Lung (tissue), 11 donors: ENCODE measurements at regions not wholly inside any gene's neighbourhood (a gene's known extent, or its start where the extent isn't known, plus 50 kb on each side); places are given as distances from the start of the nearest gene placed in this dataset.

Source experiments
- ATAC-seq: fragments of 200-7000 bp; cut with Tn5 transposase; one replicate; pipeline ENCODE4 v1.9.1; 2020; ENCODE audit warnings: moderate number of reproducible peaks; ENCODE audit not compliant: insufficient read depth, low FRiP score
- DNase-seq, 3 donors: peaks; one replicate each; pipeline ENCODE4 v3.0.0-alpha.2; 2013 to 2017
- H3K27ac ChIP-seq, 2 donors: one replicate each; pipeline ENCODE4 v1.5.1; 2013; ENCODE audit warnings: mild to moderate bottlenecking in 2 of 2, moderate library complexity in 2 of 2, control low read depth in 1 of 2, inconsistent platforms in 1 of 2, low read depth in 1 of 2, low read length in 1 of 2
- H3K27me3 ChIP-seq, 3 donors: one replicate each; pipeline ENCODE4 v1.5.1; 2013; ENCODE audit warnings: low read length in 2 of 3; ENCODE audit not compliant: control insufficient read depth in 3 of 3, insufficient read depth in 3 of 3
- H3K36me3 ChIP-seq, 4 donors: one replicate each; pipeline ENCODE4 v1.5.1; 2013; ENCODE audit warnings: low read length in 4 of 4, mild to moderate bottlenecking in 1 of 4, moderate library complexity in 1 of 4; ENCODE audit not compliant: control insufficient read depth in 4 of 4, insufficient read depth in 4 of 4
- H3K4me1 ChIP-seq, 5 donors: one replicate each; pipeline ENCODE4 v1.5.1; 2013; ENCODE audit warnings: low read length in 5 of 5, mild to moderate bottlenecking in 2 of 5, moderate library complexity in 1 of 5; ENCODE audit not compliant: control insufficient read depth in 5 of 5, insufficient read depth in 5 of 5
- H3K4me3 ChIP-seq: one replicate; pipeline ENCODE4 v1.5.1; 2013; ENCODE audit warnings: mild to moderate bottlenecking, control low read depth, moderate library complexity
- H3K9ac ChIP-seq, 2 donors: one replicate each; pipeline ENCODE4 v1.5.1; 2013; ENCODE audit warnings: low read length in 2 of 2, control low read depth in 1 of 2; ENCODE audit not compliant: insufficient read depth in 1 of 2
- H3K9me3 ChIP-seq, 4 donors: one replicate each; pipeline ENCODE4 v1.5.1; 2013; ENCODE audit warnings: low read length in 3 of 4, mild to moderate bottlenecking in 1 of 4, moderate library complexity in 1 of 4; ENCODE audit not compliant: control insufficient read depth in 4 of 4, insufficient read depth in 3 of 4
- CTCF ChIP-seq: IDR thresholded peaks from 2 replicates; pipeline ENCODE4 v1.5.1; 2012; ENCODE audit warnings: mild to moderate bottlenecking; ENCODE audit errors: control extremely low read depth, extremely low read depth
- WGBS, 2 donors: extraction: QIAGEN DNeasy Blood & Tissue Kit; methylation state at CpG; one replicate each; pipeline ENCODE4 v1.1.7; 2013; 5-methylcytosine and 5-hydroxymethylcytosine counted together
- donor health status: control.
- donor health status: control.
- donor health status: Bipolar disorder and iron deficiency.
- donor health status: healthy.
- donor health status: DM: yes; HTN: yes; CAD: no.

DNA sequence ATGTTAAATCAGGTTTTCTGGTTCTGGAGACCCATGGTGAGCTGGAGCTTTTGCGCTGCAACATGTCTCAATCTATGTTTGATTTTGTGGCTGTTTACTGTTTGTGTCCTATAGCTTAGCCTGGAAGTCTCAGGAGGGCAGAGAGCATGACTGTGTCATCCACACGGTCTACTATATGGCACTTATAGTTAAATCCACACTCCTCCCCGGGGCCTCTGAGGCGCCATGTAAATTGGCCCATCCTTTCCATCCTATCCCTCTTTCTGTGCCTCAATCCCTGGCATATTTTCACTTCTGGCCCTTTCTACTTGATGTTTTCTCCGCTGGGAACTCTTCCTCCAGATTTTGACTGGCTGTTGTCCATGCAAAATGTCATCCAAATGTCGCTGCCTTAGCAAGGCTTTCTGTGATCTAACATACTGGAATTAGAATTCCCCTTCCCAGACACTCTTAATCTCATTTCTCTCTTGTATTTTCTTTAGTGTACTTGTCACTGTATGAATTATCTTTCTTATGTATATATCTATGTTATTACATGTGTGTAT is 560.8 kb upstream of the RGMA start:
- no peak overlapping the region for H3K4me3 ChIP-seq
- no peaks in the 10 kb centered on the region for H3K27me3 ChIP-seq
- ATAC-seq (no peak), DNase-seq (peak in 1 of 3 donors; percentile 7)
- no peaks in the 10 kb centered on the region for H3K9me3 ChIP-seq
- H3K27ac ChIP-seq = no peak overlapping the region
- peaks cover 0 to 4% (median 0%) of the 10 kb centered on the region in 5 donors for H3K4me1 ChIP-seq
- H3K36me3 ChIP-seq = no peaks in the 10 kb centered on the region
- no peak for TF ChIP-seq CTCF
- no peak overlapping the region for H3K9ac ChIP-seq
- 76 to 86% methylated on average over 6 of the region's 6 CpGs for WGBS, 2 donors

DNA sequence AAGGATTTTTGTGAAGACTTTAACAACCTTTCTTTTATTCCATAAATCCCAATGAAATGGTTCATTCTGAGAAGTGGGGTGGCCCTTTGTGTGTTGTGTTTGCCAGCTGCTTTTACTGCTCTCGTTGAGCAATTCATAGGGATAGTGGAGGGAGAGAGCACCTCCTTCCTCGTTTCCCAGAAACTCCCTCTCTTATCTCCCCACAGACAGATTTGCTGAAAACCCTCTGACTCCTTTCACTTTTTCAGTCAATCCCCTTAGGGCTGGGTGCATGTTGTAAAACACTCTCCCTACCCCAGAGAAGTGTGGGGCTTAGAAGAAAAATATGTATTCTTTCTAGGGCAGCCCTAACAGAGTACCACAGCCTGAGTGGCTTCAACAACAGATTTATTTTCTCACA is 557.2 kb upstream of the RGMA start:
- H3K27ac ChIP-seq = no peak overlapping the region
- no peak for TF ChIP-seq CTCF
- no peaks in the 10 kb centered on the region for H3K27me3 ChIP-seq
- 46 to 59% methylated on average over 2 of the region's 2 CpGs for WGBS, 2 donors
- H3K9me3 ChIP-seq = no peaks in the 10 kb centered on the region
- ATAC-seq (no peak), DNase-seq (no peak)
- no peaks in the 10 kb centered on the region for H3K36me3 ChIP-seq
- peaks cover 0 to 4% (median 0%) of the 10 kb centered on the region in 5 donors for H3K4me1 ChIP-seq
- H3K4me3 ChIP-seq = no peak overlapping the region
- no peak overlapping the region for H3K9ac ChIP-seq

- ATAC-seq (no peak), DNase-seq (no peak)
- WGBS, 2 donors = 96 to 97% methylated on average over 6 of the region's 6 CpGs
- no peaks in the 10 kb centered on the region for H3K9me3 ChIP-seq
- H3K9ac ChIP-seq = no peak overlapping the region
- no peak overlapping the region for H3K27ac ChIP-seq
- no peak overlapping the region for H3K4me3 ChIP-seq
- TF ChIP-seq CTCF = no peak
- H3K36me3 ChIP-seq = no peaks in the 10 kb centered on the region
- H3K27me3 ChIP-seq = no peaks in the 10 kb centered on the region
- peaks cover 0 to 4% (median 0%) of the 10 kb centered on the region in 5 donors for H3K4me1 ChIP-seq
Observed at GRCh38 chr15:93645594-93645993, 556.6 kb upstream of the RGMA start.

GRCh38 chr15:93644595-93644994 is 555.6 kb upstream of the RGMA start:
- no peaks in the 10 kb centered on the region for H3K9me3 ChIP-seq
- no peak overlapping the region for H3K9ac ChIP-seq
- TF ChIP-seq CTCF = no peak
- no peak overlapping the region for H3K27ac ChIP-seq
- no peaks in the 10 kb centered on the region for H3K36me3 ChIP-seq
- H3K4me1 ChIP-seq = peaks cover 0 to 4% (median 0%) of the 10 kb centered on the region in 5 donors
- H3K4me3 ChIP-seq = no peak overlapping the region
- H3K27me3 ChIP-seq = no peaks in the 10 kb centered on the region
- DNase-seq (peak in 2 of 3 donors; percentile 6 to 34), ATAC-seq (no peak)
